Lower leg skin (tissue), 4 donors: ENCODE measurements at regions not wholly inside any gene's neighbourhood (a gene's known extent, or its start where the extent isn't known, plus 50 kb on each side); places are given as distances from the start of the nearest gene placed in this dataset.

ENCODE experiments used
- DNase-seq, 2 donors: peaks; one replicate each; pipeline ENCODE4 v3.0.0-alpha.2; 2019; ENCODE audit warnings: low spot score in 2 of 2
- H3K4me3 ChIP-seq: fragments of 200-600 bp; sonication (generic); 2 replicates; pipeline ENCODE4 v1.5.1; 2017; ENCODE audit warnings: mild to moderate bottlenecking, low read depth; ENCODE audit not compliant: poor library complexity, severe bottlenecking
- POLR2A ChIP-seq, 2 donors: fragments of 450-650 bp; IDR thresholded peaks; one replicate each; pipeline ENCODE4 v1.6.1; 2016 to 2017; ENCODE audit warnings: antibody characterized with exemption in 2 of 2, mild to moderate bottlenecking in 1 of 2, moderate library complexity in 1 of 2
- WGBS, 2 donors: methylation state at CpG; one replicate each; pipeline ENCODE4 v1.1.5; 2018; 5-methylcytosine and 5-hydroxymethylcytosine counted together
- intact Hi-C: fragments of 100-400 bp; cut with DNase I; formaldehyde crosslinking; loops from one replicate; pipeline ENCODE4 v1.15.0; 2023; ENCODE audit warnings: low total_unique reads
- TF ChIP-seq, protein P1 (sequence below), 3 donors: fragments of 450-650 bp; IDR thresholded peaks; one replicate each; pipeline ENCODE4 v1.5.1; 2016; ENCODE audit warnings: antibody characterized with exemption in 3 of 3, mild to moderate bottlenecking in 3 of 3, moderate library complexity in 2 of 3

- intact Hi-C loops, result no loop called here
- 88 to 89% methylated on average over 7 of the region's 7 CpGs for WGBS, 2 donors
- no peak for DNase-seq
- TF ChIP-seq, protein P1, sequence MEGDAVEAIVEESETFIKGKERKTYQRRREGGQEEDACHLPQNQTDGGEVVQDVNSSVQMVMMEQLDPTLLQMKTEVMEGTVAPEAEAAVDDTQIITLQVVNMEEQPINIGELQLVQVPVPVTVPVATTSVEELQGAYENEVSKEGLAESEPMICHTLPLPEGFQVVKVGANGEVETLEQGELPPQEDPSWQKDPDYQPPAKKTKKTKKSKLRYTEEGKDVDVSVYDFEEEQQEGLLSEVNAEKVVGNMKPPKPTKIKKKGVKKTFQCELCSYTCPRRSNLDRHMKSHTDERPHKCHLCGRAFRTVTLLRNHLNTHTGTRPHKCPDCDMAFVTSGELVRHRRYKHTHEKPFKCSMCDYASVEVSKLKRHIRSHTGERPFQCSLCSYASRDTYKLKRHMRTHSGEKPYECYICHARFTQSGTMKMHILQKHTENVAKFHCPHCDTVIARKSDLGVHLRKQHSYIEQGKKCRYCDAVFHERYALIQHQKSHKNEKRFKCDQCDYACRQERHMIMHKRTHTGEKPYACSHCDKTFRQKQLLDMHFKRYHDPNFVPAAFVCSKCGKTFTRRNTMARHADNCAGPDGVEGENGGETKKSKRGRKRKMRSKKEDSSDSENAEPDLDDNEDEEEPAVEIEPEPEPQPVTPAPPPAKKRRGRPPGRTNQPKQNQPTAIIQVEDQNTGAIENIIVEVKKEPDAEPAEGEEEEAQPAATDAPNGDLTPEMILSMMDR (IDR thresholded peaks at IDR 0.05), result no peak
- no peak for TF ChIP-seq POLR2A (IDR thresholded peaks at IDR 0.05)
- no peak overlapping the region for H3K4me3 ChIP-seq
These were observed 127.4 kb upstream of the KRR1 start for GRCh38 chr12:75638792-75639191.

DNA sequence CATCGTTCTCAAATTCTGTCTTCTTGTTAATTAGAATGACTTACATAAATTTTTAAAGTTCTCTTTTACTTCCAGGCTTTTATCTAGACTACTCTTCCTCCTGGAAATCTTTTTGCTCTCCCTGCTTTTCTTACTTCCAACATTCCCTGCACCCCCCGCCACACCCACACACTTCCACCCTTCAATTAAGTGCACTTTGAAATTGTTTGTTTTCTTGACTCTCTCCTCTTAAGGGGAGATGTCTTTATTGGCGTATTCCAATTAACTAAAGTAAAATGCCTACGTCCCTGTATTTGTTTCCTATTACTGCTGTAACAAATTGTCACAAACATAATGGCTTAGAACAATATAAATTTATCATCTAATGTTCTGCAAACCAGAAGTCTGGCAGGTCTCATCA lies 125.2 kb upstream of the KRR1 start:
- no peak for TF ChIP-seq POLR2A (IDR thresholded peaks at IDR 0.05)
- TF ChIP-seq, protein P1 (IDR thresholded peaks at IDR 0.05), result no peak
- DNase-seq, result no peak
- no peak overlapping the region for H3K4me3 ChIP-seq
- WGBS, 2 donors, result 93 to 96% methylated on average over 4 of the region's 4 CpGs
- intact Hi-C loops, result no loop called here

- no peak for TF ChIP-seq POLR2A (IDR thresholded peaks at IDR 0.05)
- TF ChIP-seq, protein P1 (IDR thresholded peaks at IDR 0.05), result no peak
- intact Hi-C loops, result no loop called here
- WGBS, 2 donors, result 74 to 79% methylated on average over 6 of the region's 6 CpGs
- no peak for DNase-seq
- no peak overlapping the region for H3K4me3 ChIP-seq
These were observed 124.4 kb upstream of the KRR1 start for GRCh38 chr12:75635606-75636444.

DNA sequence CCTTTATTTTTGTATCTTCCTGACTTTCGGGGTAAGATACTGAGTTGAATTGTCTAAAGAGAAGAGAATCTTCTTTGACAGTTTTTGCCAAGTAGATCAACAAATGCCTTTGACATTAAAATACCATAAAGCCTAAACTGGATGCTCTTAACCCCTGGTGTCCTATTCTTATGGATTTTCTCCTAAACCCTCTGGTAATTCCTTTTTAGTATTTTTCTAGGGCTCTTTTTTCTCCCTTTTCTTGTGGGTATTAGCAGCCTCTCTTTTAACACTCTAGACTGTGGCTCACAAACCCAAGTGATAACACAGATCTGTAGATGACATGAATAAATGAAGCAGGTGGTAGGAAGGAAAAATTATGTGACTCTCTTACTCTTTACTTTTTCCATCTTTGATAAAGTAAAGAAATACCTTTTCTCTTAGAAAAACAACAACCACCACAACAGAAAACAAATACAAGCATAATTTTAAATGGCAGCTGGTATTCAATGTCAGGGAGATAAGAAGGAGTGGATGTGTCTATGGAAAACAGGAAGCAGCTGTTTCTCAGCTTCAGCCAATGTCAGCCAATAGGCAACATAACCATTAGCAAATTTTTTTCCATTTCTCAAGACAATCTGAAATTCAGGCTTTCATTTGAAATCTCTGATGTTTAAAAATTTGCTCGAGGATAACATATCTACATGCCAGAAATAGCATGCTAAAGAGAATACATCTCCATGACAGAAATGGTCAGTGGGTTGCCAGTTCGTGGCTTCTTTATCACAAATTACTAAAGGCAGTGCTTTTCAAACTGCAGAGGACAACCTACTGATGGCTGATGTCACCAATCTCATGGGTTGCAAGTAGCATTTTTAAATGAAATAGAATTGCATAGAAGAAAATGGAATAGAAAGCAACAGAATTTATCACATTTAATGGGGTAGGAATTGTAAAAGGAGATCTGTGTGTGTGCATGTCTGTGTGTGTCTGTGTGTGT lies 123.1 kb upstream of the KRR1 start:
- no peak for DNase-seq
- WGBS, 2 donors, result 66 to 80% methylated on average over 3 of the region's 3 CpGs
- TF ChIP-seq POLR2A (IDR thresholded peaks at IDR 0.05), result no peak
- TF ChIP-seq, protein P1 (IDR thresholded peaks at IDR 0.05), result no peak
- intact Hi-C loops, result no loop called here
- no peak overlapping the region for H3K4me3 ChIP-seq

DNA sequence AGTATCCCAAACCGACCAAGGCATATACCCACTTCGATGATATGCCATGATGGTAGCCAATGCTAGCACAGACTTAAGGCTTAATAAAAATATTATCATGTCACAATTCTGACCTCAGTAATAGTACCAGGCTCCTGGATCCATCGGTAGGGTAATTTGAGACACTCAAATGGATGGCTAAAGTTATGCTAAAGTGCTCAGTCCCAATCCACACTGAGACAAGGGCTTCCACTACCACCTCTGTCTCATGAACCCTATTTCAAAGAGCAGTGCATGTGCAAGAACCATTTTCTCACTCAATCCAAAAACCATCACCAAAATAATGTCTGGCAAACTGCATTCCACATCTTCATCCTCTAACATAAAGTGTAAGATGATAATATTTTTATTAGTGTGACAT lies 122.4 kb upstream of the KRR1 start:
- TF ChIP-seq, protein P1 (IDR thresholded peaks at IDR 0.05), result no peak
- no peak for TF ChIP-seq POLR2A (IDR thresholded peaks at IDR 0.05)
- no peak overlapping the region for H3K4me3 ChIP-seq
- no peak for DNase-seq
- intact Hi-C loops, result no loop called here
- 86 to 90% methylated on average over 3 of the region's 3 CpGs for WGBS, 2 donors
